DND-41 (cell line): ENCODE measurements at regions not wholly inside any gene's neighbourhood (a gene's known extent, or its start where the extent isn't known, plus 50 kb on each side); places are given as distances from the start of the nearest gene placed in this dataset.

Source experiments
- EZH2 ChIP-seq: IDR thresholded peaks from 3 replicates; pipeline ENCODE4 v1.6.1; 2012; ENCODE audit warnings: borderline replicate concordance, low read depth, mild to moderate bottlenecking, moderate library complexity, low read length, inconsistent platforms; ENCODE audit not compliant: severe bottlenecking
- TF ChIP-seq, protein P1 (sequence below): IDR thresholded peaks from 2 replicates; pipeline ENCODE4 v1.5.1; 2012; ENCODE audit warnings: borderline replicate concordance, low read length, moderate library complexity, mild to moderate bottlenecking; ENCODE audit not compliant: poor library complexity, severe bottlenecking; ENCODE audit errors: extremely low read depth

- TF ChIP-seq, protein P1, sequence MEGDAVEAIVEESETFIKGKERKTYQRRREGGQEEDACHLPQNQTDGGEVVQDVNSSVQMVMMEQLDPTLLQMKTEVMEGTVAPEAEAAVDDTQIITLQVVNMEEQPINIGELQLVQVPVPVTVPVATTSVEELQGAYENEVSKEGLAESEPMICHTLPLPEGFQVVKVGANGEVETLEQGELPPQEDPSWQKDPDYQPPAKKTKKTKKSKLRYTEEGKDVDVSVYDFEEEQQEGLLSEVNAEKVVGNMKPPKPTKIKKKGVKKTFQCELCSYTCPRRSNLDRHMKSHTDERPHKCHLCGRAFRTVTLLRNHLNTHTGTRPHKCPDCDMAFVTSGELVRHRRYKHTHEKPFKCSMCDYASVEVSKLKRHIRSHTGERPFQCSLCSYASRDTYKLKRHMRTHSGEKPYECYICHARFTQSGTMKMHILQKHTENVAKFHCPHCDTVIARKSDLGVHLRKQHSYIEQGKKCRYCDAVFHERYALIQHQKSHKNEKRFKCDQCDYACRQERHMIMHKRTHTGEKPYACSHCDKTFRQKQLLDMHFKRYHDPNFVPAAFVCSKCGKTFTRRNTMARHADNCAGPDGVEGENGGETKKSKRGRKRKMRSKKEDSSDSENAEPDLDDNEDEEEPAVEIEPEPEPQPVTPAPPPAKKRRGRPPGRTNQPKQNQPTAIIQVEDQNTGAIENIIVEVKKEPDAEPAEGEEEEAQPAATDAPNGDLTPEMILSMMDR = no peak
- TF ChIP-seq EZH2 = no peak
These were observed 1277.1 kb upstream of the MIR17HG start for GRCh38 chr13:90070362-90070761.
